NCI-H82 treated with DMSO at 0.1 percent for 48 hours (cell line): ENCODE measurements at regions not wholly inside any gene's neighbourhood (a gene's known extent, or its start where the extent isn't known, plus 50 kb on each side); places are given as distances from the start of the nearest gene placed in this dataset.

Source experiments
- DNase-seq: peaks from one replicate; lab custom pipeline; 2025; ENCODE audit not compliant: unreplicated experiment; lab: John Stamatoyannopoulos, UW

DNA sequence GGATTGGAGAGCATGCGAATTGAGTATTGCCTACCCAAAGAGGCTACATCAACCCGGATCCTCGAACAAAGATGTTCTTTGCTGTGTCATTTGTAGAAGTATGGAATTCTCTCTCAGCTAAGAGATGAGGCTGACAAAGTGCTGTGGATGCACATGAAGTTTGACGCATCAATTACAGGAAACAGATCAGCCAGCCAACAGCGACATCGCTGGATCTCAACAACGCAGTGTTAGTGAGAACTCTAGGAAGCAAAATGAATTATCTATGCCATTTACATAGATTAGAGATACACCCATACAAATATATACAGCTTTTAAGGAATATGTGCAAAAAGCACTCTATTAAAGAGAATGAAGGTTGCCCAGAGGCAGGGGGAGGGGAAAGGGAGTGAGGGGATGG lies 160.6 kb upstream of the RGMA start:
- no peak for DNase-seq

DNA sequence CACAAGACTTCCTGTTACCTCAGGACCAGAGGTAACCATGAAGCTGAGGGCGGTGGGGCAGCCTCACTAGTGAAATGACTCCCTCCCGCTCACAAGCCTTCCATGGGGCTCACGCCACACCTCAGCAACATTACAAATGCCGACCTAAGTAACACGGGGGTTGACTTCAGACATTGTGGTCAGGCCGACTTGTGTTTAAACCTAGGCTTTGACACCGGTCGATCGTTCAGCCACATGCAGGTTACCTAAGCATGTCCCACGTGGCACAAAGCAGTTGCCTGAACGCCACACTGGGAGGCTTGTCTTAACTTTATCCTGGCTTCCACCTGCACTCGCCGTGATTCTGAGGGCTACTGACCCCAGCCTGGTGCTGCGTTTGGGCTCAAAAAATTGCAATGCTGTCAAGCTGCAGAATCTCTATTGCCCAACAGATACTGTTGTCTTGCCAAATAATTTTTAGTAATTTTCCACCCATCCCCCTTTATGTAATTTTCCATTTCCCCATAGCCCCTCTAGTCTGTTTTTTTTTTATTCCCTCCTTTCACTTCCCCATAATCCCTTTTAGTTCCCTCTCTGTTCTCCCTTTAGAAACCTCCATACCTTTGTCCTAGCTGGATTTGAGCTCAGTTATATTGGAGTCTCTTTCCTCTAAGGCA lies 158.6 kb upstream of the RGMA start:
- no peak for DNase-seq

DNA sequence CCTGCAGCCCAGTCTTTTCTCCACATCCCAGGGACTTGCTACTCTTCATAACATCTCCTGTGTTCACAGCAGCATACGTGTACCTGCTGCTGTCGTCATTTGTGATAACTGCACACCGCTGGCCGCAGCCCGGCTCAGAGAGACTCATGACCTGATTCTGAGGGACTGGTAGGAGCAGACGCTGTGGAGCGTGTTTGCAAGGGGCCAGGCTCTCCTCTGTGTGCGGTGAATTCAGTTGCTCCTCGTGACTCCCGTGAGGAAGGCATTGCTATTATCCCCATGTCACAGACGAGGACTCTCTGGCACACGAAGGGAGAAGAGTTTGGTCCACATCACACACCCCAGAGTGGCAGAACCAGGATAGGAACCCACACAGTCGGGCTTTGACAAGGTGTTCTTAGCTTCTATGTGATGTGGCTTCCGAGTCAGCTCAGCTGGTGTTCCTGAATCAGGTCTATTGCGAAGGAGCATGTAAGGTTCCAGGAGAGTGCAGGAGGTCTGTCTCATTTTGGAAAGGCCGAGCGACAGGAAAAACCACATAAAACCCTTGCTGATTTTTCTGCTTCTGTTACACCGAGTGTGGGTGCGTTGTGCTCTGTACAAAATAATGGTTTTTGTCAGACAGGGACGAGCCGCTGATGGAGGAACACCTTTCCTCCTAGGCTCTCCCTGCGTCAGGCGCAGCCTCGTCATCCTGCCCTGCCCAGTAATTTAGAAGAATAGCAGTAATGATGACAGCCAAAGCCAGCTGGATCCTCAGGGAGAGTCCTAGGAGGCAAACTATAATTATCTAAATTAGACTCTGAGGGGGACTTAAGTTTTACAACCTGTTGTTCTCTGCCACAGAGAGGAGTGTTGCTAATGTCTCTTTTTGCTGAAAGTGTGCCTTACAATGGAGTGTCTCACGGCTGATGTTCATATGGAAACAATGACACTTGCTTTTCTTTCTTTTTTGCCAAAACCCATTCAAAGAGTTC lies 157.5 kb upstream of the RGMA start:
- DNase-seq: no peak

DNA sequence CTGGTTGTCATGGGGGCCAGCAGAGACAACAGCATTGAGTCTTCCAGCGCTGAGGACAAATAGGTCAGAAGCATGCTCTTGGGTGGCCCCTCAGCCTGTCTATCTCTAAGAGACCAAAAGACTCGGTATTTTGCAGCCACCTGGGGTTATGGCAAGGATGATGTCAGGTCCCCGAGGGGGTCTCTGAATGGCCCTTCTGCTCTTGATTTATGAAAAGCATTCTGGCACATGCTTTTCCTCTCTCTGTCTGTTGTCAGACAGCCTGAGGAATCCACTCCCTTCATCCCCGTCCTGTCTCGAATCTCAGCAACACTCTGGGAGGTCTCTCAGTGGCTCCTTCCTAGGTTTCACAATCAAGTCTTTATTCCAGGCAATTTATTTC lies 156.6 kb upstream of the RGMA start:
- no peak for DNase-seq

DNA sequence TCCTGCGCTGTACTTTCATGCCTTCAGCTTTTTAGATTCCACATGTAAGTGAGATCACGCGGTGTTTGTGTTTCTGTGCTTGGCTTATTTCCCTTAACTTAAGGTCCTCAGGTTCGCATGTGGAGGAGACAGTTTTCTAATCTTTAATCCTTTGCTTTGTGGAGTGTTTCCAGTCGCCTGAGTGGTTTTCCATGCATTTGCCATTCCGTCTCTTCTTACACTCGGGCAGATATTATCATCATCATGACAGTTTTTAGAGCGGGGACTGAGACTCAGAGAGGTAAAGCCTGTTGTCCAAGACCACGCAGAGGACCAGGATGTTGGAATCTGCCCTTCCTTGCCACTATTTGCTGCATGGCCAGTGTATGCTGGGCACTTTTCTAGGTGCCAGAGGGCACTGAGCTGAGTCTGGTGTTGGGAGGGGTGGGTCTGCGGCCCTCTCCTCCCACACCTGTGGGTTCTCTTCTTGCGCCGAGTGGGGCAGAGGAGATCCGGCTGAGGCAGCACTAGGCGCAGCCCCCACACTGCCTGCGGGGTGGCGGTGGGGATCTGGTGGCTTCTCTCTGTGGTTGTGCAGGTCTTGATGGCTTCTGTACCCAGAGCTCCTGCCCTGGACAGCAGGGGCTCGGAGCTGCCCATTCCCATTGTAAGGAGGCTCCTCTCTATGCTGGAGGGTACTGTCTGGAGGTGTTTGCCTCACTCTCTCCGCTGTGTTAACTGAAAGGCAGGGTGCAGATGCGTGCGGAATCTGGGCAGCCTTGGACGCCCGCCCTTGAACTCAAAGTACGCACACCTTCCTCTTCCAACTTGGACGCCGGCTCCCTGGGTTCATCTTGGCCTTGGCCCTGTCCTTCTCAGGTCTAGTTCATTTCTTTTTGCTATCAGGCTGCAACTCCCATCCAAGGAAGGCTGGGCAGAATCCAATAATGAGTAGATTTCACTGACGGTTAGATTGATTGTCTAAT lies 156.0 kb upstream of the RGMA start:
- DNase-seq: no peak

DNA sequence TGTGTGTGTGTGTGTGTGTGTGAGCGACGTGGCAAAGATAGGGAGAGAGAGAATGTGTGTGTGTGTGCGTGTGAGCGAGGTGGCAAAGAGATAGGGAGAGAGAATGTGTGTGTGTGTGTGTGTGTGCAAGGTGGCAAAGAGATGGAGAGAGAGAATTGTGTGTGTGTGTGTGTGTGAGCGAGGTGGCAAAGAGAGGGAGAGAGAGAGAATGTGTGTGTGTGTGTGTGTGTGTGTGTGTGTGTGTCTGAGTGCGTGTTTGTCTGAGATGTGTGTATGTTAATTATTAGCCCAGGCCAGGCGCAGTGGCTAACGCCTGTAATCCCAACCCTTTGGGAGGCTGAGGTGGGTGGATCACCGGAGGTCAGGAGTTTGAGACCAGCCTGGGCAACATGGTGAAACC lies 154.6 kb upstream of the RGMA start:
- DNase-seq: no peak

DNA sequence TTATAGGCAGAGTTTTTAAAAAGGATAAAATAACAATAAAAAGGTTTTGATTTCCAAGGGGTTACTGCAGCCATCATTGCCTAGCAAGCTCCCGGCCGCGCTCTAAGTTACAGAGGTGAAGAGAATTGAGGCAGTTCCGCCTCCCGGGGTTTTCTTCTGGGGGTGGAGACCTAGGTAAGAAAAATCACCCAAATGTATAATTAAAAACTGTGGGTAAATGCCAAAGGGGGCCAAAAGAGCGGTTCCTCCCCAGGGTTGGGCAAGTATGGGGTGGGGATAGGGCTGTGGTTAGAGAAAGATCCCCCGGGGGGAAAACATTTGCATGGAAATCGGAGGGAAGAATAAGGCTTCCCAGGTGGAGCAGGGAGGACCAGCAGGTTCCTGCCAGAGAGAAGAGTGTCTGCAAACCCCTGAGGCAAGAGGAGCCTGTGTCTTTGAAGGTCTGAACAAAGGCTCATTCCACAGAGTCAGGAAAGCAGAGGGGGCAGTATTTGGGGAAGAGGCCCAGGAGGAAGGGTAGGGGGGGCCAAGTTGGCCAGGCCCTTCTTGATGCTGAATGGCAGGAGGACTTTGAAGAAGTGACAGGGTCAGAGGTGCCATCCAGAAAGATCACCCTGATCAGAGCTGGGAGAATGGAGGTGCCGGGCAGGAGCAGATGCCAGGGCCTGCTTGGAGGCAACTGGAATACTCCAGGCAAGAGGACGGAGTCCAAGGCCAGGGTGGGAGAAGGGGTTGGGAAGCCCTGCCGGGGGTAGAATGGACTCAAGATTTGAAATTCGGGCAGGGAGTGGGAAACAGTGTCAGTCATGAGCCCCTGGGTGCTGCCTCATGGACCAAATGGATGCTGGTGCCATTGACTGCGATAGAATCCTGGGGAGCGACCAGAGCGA lies 152.9 kb upstream of the RGMA start:
- DNase-seq: no peak

DNA sequence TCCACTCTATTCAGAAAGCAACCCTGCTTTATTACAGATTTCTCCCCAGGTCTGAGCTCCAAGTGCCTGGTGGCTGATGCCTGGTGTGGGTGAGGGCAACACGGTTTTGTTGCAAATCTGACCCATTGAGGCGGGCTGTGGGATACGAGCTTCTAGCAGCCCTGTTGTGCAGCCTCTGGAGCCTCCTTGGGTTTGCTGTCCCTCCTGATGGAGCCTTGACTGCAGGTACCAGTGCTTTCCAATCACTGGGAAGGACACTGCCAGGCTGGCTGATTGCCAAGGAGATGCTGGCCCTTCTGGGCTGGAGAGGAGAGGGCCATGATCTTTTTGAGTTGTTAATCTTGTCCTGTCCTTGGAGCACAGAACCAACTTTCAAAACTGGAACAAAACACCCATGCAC lies 151.0 kb upstream of the RGMA start:
- no peak for DNase-seq

DNA sequence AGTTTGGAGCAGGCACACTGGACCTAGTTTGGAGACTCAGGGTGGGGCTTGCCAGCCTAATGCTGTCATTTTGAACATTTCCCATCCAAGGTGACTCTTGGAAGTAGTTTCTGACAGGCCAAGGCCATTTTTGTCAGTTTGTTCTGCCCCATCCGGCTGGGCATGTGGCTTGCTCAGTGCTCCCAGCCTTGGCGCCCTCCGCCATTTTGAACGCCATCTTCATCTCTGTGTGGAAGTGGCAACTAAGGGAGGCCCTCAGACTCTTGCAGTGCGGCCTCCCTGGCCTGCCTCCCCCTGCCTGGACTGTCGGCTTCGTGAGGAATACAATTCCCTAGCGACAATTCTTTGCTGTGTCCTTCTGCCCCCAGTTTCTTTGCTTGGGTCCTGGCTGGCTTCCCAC lies 150.6 kb upstream of the RGMA start:
- DNase-seq: no peak

DNA sequence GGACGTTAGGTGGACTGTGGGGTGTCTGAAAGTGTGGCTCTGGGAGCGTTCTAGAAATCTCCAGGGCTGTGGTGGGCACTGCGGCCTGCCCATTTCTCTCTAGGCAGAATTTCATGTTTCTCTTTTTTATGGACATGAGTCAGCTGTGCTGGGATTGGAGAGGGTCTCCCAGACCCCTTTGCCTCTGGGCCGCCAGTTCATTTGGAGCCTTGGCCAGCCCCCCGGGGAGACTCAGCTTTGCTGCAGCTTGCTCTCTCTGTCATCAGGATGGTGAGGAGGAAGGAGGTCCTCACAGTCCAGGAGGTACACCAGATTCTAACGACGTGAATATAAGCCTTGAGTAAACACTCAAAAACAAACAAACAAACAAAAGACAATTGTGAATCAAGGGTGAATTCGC lies 149.6 kb upstream of the RGMA start:
- no peak for DNase-seq

DNA sequence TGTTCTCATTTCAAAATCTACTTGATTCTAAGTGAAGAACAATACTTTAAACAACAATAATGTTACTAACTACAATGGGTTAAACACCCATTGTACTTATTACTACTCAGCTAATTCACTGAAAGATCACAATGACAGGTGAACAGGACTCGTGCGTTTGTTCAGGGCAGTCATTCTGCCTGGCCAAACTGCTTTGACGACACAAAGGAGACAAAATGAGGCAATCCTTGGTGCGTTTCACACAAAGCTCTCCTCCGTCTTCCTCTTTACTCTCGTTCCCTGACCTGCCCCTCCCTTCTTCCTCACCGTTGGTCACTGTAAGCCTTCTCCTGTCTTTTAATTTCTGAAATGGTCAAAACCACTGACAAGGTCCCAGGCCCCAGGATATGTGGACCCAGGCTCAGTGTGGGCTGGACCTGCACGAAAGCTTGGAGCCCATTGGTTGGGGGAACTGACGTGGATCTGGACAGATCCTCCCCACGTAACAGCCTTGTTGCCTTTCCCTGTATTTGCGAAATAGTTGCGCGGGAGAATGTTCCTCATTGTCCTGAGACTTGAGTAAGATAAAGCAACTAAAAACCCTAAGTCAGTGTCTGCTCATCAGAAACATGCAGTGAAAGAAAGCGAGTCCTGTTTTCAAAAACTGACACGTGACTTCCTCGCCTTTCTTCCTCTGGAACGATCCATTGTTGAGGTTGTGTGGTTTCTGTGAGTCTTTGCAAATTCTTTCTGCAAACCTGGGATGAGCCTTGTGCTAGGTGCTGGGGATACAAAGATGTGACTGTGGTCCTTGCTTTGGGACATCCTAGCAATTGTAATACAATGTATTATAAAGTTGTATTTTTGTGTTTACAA lies 147.1 kb upstream of the RGMA start:
- no peak for DNase-seq

DNA sequence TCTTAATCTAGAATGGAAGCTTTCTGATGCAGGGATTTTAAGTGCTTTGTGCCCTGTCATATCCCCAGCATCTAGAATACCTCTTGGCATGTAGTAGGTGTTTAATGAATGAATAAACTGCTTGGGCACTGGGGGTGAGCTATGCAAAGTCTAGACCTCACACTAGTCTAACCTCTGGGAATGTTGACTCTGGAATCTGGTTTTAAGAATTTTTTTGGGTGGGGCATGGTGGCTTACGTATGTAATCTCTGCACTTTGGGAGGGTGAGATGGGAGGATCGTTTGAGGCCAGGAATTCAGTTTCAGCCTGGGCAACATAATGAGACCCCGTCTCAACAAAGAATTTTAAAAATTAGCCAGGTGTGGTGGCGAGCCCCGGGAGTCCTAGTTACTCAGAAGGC lies 146.3 kb upstream of the RGMA start:
- DNase-seq: no peak

DNA sequence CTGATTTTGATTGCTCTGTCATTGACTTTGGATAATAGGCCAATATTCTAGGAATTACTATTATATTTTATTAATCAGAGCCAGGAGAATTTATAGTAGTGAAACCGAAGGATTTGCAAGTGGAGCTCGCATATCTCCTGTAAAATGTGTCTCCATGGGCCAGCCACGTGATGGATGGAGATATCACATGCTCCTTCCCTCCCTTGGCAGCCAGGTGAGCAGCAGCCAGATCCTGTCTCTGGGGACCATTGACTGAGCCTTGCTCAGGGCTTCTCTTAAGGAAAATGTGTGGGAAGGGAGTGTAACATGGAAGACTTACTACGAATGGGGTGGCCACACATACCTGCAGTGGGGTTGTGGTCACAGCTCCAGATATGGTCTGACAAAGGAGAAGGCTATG lies 144.7 kb upstream of the RGMA start:
- no peak for DNase-seq

DNA sequence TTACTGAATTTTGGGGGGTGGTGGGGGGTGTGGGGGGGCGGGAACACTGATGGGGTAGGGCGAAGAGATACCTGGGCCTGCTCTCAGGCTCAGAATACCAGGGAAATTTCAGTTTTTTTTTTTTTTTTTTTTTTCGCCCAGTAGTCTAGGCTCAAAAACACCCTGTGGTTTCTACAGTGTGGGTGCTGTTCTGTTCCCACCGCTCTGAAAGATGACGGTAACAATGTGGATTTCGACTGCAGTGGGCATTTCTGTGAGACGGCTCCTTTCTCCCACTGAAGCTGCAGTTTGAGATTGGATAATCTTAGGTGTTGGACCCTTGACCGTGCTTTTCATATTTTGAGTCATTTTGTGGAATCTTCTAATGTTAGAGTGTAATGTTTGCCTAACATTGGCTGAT lies 143.8 kb upstream of the RGMA start:
- no peak for DNase-seq

DNA sequence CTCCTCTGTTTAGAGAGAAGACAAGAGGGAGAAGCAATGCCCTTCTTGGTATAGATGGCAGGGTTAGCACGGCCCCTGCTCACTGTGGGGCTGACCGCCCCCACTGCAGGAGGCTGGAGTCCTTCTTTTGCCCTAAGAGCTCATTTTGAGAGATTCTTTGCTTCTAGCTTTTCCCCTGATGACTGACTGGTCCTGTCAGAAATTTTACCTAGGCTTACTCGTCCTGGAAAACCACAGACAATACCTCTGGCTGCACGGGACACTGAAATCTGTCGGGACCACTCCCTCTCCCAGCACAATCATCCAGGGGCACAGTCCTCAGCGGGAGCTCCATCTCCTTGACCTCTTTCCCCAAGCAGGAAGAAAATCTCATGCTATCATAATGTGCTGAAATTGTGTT lies 143.0 kb upstream of the RGMA start:
- DNase-seq: no peak

DNA sequence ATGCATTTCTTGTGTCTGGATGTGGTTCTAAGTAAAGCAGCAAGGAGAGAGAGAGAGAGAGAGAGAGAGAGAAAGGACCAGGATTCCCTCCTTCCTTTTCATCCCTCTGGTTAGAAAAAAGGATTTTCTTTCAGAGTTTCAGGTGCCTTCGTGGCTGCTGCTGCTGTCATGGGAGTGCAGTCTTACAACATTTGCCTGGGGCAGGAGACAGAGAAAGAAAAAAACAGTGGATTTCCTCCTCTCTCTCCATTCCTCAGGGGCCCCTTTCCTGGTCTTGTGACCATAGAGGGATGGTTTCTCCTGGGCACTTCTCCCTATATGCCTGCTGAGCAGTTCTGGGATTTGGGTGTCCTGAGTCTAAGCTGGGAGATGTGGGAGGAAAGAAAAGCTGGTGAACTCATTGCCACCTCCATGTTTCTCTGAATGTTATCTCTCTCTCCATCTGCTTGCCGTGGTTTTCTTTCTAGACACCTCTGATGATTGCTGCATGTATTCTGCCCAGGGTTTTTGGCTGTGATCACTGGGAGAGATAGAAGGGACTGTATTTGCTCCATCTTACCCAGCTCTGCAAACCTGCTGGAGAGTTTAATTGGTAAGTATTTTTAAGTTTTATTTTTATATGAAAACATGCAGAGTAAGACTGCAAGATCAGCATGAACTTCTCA lies 142.4 kb upstream of the RGMA start:
- no peak for DNase-seq

DNA sequence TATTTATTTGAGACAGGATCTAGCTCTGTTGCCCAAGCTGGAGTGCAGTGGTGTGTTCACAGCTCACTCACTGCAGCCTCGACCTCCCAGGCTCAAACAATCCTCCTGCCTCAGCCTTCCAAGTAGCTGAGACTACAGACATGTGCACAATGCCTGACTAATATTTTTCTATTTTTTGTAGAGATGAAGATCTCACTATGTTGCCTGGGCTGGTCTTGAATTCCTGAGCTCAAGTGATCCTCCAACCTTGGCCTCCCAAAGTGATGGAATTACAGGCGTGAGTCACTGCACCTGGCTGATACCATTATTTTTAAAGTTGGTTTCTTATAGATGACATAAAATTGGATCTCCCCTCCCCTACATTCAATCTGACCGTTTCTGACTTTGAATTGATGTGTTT lies 139.5 kb upstream of the RGMA start:
- no peak for DNase-seq

DNA sequence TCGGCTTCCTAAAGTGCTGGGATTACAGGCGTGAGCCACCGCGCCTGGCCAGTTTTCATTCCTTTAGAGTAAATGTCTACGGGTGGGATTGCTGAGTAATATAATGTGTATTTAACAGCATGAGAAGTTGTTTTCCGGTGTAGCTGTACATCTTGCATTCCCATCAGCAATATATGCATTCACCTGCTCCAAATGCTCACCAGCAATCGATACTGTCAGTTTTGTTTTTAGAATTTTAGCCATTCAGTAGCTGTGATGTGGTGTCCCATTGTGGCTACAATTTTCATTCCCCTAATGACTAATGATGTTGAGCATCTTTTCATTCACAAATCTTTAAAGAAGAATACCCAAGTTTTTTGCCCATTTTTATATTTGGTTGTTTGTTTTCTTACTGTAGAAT lies 134.8 kb upstream of the RGMA start:
- no peak for DNase-seq

DNA sequence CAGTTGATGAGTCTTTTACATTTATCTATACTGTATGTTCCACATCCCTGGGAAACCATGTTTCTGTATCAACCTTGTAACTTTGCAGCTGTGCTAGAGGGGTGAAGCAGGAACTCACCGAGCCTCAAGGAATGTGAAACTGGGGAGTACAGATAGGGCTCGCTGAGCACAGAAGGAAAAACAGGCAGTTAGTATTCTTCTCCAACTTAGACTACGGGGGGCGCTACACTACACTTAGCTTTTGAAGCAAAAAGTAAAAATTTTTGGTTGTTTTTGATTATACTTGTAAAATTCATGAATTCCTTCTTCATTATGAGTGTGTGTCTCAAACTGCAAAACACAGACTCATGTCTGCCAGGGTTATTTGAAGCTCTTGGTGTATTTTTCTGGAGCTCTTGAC lies 132.7 kb upstream of the RGMA start:
- DNase-seq: no peak
